Uterus (tissue), 3 donors: ENCODE measurements at regions not wholly inside any gene's neighbourhood (a gene's known extent, or its start where the extent isn't known, plus 50 kb on each side); places are given as distances from the start of the nearest gene placed in this dataset.

Source experiments
- DNase-seq, 2 donors: peaks; one replicate each; pipeline ENCODE4 v3.0.0-alpha.2; 2019 to 2020
- H3K27ac ChIP-seq, 2 donors: fragments of 200-600 bp; sonication (generic); 1 replicate in 1 of 2; 2 replicates in 1 of 2; pipeline ENCODE4 v1.5.1; 2016 to 2018
- H3K27me3 ChIP-seq, 2 donors: fragments of 200-600 bp; sonication (generic); one replicate each; pipeline ENCODE4 v1.5.1; 2018 to 2019; ENCODE audit warnings: control low read depth in 1 of 2
- H3K36me3 ChIP-seq, 2 donors: fragments of 200-600 bp; sonication (generic); one replicate each; pipeline ENCODE4 v1.5.1; 2019; ENCODE audit warnings: control low read depth in 1 of 2
- H3K4me1 ChIP-seq, 2 donors: fragments of 200-600 bp; sonication (generic); one replicate each; pipeline ENCODE4 v1.5.1; 2018 to 2019; ENCODE audit warnings: control low read depth in 1 of 2
- H3K4me3 ChIP-seq, 2 donors: fragments of 200-600 bp; sonication (generic); 1 replicate in 1 of 2; 2 replicates in 1 of 2; pipeline ENCODE4 v1.5.1; 2018 to 2019; ENCODE audit warnings: mild to moderate bottlenecking in 1 of 2
- H3K9me3 ChIP-seq, 2 donors: fragments of 200-600 bp; sonication (generic); one replicate each; pipeline ENCODE4 v1.5.1; 2019; ENCODE audit warnings: control low read depth in 1 of 2
- CTCF ChIP-seq, 4 experiments: fragments of 200-600 bp in 2 of 4; fragments of 450-650 bp in 2 of 4; sonication (generic) in 2 of 4; IDR thresholded peaks; one replicate each; pipeline ENCODE4 v1.5.1; 2016 to 2019; ENCODE audit warnings: antibody characterized with exemption in 4 of 4, mild to moderate bottlenecking in 2 of 4, moderate library complexity in 1 of 4
- POLR2A ChIP-seq, 2 donors: fragments of 450-650 bp; IDR thresholded peaks; one replicate each; pipeline ENCODE4 v1.6.1; 2016; ENCODE audit warnings: antibody characterized with exemption in 2 of 2, mild to moderate bottlenecking in 1 of 2, moderate library complexity in 1 of 2
- intact Hi-C: fragments of 100-400 bp; cut with DNase I; formaldehyde crosslinking; loops from one replicate; pipeline ENCODE4 v1.15.1; 2023; ENCODE audit warnings: low total_unique reads
- donor health status: DM: yes; HTN: yes; CAD: no.

- TF ChIP-seq POLR2A (IDR thresholded peaks at IDR 0.05) (no peak), CTCF (IDR thresholded peaks at IDR 0.05) (no peak)
- intact Hi-C loops: no loop called here
- no peaks in the 10 kb centered on the region for H3K36me3 ChIP-seq
- no peak overlapping the region for H3K27ac ChIP-seq
- H3K27me3 ChIP-seq: no peaks in the 10 kb centered on the region
- H3K4me3 ChIP-seq: no peak overlapping the region
- no peak for DNase-seq
- H3K4me1 ChIP-seq: no peaks in the 10 kb centered on the region
- H3K9me3 ChIP-seq: no peaks in the 10 kb centered on the region
Measured at GRCh38 chr2:122423934-122424333, 668.5 kb downstream of the TSN start.

GRCh38 chr2:122433123-122433754, 677.8 kb downstream of the TSN start:
- no peaks in the 10 kb centered on the region for H3K27me3 ChIP-seq
- DNase-seq: no peak
- H3K4me1 ChIP-seq: no peaks in the 10 kb centered on the region
- H3K36me3 ChIP-seq: no peaks in the 10 kb centered on the region
- intact Hi-C loops: no loop called here
- H3K4me3 ChIP-seq: no peak overlapping the region
- no peak overlapping the region for H3K27ac ChIP-seq
- H3K9me3 ChIP-seq: no peaks in the 10 kb centered on the region
- no peak for TF ChIP-seq CTCF (IDR thresholded peaks at IDR 0.05)
- no peak for TF ChIP-seq POLR2A (IDR thresholded peaks at IDR 0.05)

GRCh38 chr2:122445003-122445402, 689.6 kb downstream of the TSN start:
- no peaks in the 10 kb centered on the region for H3K9me3 ChIP-seq
- no peaks in the 10 kb centered on the region for H3K27me3 ChIP-seq
- H3K27ac ChIP-seq: no peak overlapping the region
- no peak for DNase-seq
- H3K4me3 ChIP-seq: no peak overlapping the region
- H3K4me1 ChIP-seq: no peaks in the 10 kb centered on the region
- no peaks in the 10 kb centered on the region for H3K36me3 ChIP-seq
- intact Hi-C loops: no loop called here
- TF ChIP-seq CTCF (IDR thresholded peaks at IDR 0.05) (no peak), POLR2A (IDR thresholded peaks at IDR 0.05) (no peak)

- Histone ChIP-seq H3K27ac (no peak overlapping the region), H3K27me3 (no peaks in the 10 kb centered on the region), H3K36me3 (no peaks in the 10 kb centered on the region), H3K9me3 (no peaks in the 10 kb centered on the region), H3K4me3 (no peak overlapping the region), H3K4me1 (no peaks in the 10 kb centered on the region)
- no peak for DNase-seq
- TF ChIP-seq POLR2A (IDR thresholded peaks at IDR 0.05): no peak
- intact Hi-C loops: no loop called here
Measured at GRCh38 chr2:122446761-122447160, 691.3 kb downstream of the TSN start.

GRCh38 chr2:122447237-122447636, 691.8 kb downstream of the TSN start:
- Histone ChIP-seq H3K27ac (no peak overlapping the region), H3K4me1 (no peaks in the 10 kb centered on the region), H3K9me3 (no peaks in the 10 kb centered on the region), H3K36me3 (no peaks in the 10 kb centered on the region), H3K27me3 (no peaks in the 10 kb centered on the region), H3K4me3 (no peak overlapping the region)
- DNase-seq: no peak
- intact Hi-C loops: no loop called here
- no peak for TF ChIP-seq CTCF (IDR thresholded peaks at IDR 0.05)
- no peak for TF ChIP-seq POLR2A (IDR thresholded peaks at IDR 0.05)

- intact Hi-C loops: no loop called here
- no peaks in the 10 kb centered on the region for H3K36me3 ChIP-seq
- no peak overlapping the region for H3K4me3 ChIP-seq
- H3K27me3 ChIP-seq: no peaks in the 10 kb centered on the region
- H3K9me3 ChIP-seq: no peaks in the 10 kb centered on the region
- no peak for DNase-seq
- no peak overlapping the region for H3K27ac ChIP-seq
- no peaks in the 10 kb centered on the region for H3K4me1 ChIP-seq
- TF ChIP-seq POLR2A (IDR thresholded peaks at IDR 0.05): no peak
- TF ChIP-seq CTCF (IDR thresholded peaks at IDR 0.05): no peak
Measured at GRCh38 chr2:122451040-122451439, 695.6 kb downstream of the TSN start.
